ELR (cell line): ENCODE measurements at regions not wholly inside any gene's neighbourhood (a gene's known extent, or its start where the extent isn't known, plus 50 kb on each side); places are given as distances from the start of the nearest gene placed in this dataset.
A peak's percentile ranks its signal among the peaks of the same experiment; 100 is the strongest.
"Not testable (repeated sequence)": the region's sequence is repeated elsewhere in the genome, so short reads cannot be mapped to it uniquely, and the experiment has no call there.

Experiments used
- DNase-seq: peaks from one replicate; pipeline ENCODE4 v3.0.0-alpha.2; 2015; ENCODE audit warnings: low read depth

GRCh38 chr21:24514081-24514733 lies 1093.1 kb downstream of the MRPL39 start:
- peak; percentile 39 for DNase-seq

- no peak for DNase-seq
Observed at GRCh38 chr21:24509131-24509530, 1098.2 kb downstream of the MRPL39 start.

GRCh38 chr21:24486973-24487372 lies 1120.3 kb downstream of the MRPL39 start:
- DNase-seq, result no peak

- DNase-seq, result not testable (repeated sequence)
Observed at GRCh38 chr21:24483361-24483760, 1123.9 kb downstream of the MRPL39 start.

- no peak for DNase-seq
Observed at GRCh38 chr21:24470852-24471251, 1136.4 kb downstream of the MRPL39 start.

- peak; percentile 6 for DNase-seq
Observed at GRCh38 chr21:24456358-24456757, 1150.9 kb downstream of the MRPL39 start.

GRCh38 chr21:24450119-24450518 lies 1157.2 kb downstream of the MRPL39 start:
- no peak for DNase-seq

GRCh38 chr21:24445517-24445916 lies 1161.8 kb downstream of the MRPL39 start:
- no peak for DNase-seq

GRCh38 chr21:24444736-24445135 lies 1162.5 kb downstream of the MRPL39 start:
- DNase-seq, result no peak

- DNase-seq, result no peak
Observed at GRCh38 chr21:24436236-24436635, 1171.0 kb downstream of the MRPL39 start.

GRCh38 chr21:24428591-24429199 lies 1178.6 kb downstream of the MRPL39 start:
- DNase-seq, result peak; percentile 41

- DNase-seq, result no peak
Observed at GRCh38 chr21:24424776-24425175, 1182.5 kb downstream of the MRPL39 start.

GRCh38 chr21:24423546-24423945 lies 1183.7 kb downstream of the MRPL39 start:
- DNase-seq, result no peak

GRCh38 chr21:24420689-24421088 lies 1186.6 kb downstream of the MRPL39 start:
- DNase-seq, result no peak

GRCh38 chr21:24419641-24420040 lies 1187.6 kb downstream of the MRPL39 start:
- not testable (repeated sequence) for DNase-seq

GRCh38 chr21:24418671-24419070 lies 1188.6 kb downstream of the MRPL39 start:
- DNase-seq, result no peak

- no peak for DNase-seq
Observed at GRCh38 chr21:24411429-24411828, 1195.9 kb downstream of the MRPL39 start.

- no peak for DNase-seq
Observed at GRCh38 chr21:24403221-24403620, 1204.1 kb downstream of the MRPL39 start.

GRCh38 chr21:24395320-24395923 lies 1211.9 kb downstream of the MRPL39 start:
- DNase-seq, result peak; percentile 19

- no peak for DNase-seq
Observed at GRCh38 chr21:24375201-24375600, 1232.1 kb downstream of the MRPL39 start.

- DNase-seq, result no peak
Observed at GRCh38 chr21:24372506-24372905, 1234.8 kb downstream of the MRPL39 start.

- no peak for DNase-seq
Observed at GRCh38 chr21:24369746-24370145, 1237.5 kb downstream of the MRPL39 start.

- DNase-seq, result no peak
Observed at GRCh38 chr21:24369278-24369677, 1238.0 kb downstream of the MRPL39 start.

GRCh38 chr21:24367936-24368335 lies 1239.3 kb downstream of the MRPL39 start:
- peak; percentile 44 for DNase-seq
